Activated CD8-positive, alpha-beta memory T cell treated with anti-CD3 and anti-CD28 coated beads for 24 hours (primary cell): ENCODE measurements at regions not wholly inside any gene's neighbourhood (a gene's known extent, or its start where the extent isn't known, plus 50 kb on each side); places are given as distances from the start of the nearest gene placed in this dataset.

Experiments used
- DNase-seq: peaks from one replicate; pipeline ENCODE4 v3.0.0-alpha.2; 2020

GRCh38 chr17:34121311-34121710 lies 133.8 kb upstream of the CCL2 start:
- DNase-seq: no peak

- no peak for DNase-seq
These were observed 132.6 kb upstream of the CCL2 start for GRCh38 chr17:34122515-34122914.

- DNase-seq: no peak
These were observed 130.1 kb upstream of the CCL2 start for GRCh38 chr17:34125010-34125409.

GRCh38 chr17:34125921-34126320 lies 129.2 kb upstream of the CCL2 start:
- no peak for DNase-seq

- DNase-seq: no peak
These were observed 128.6 kb upstream of the CCL2 start for GRCh38 chr17:34126496-34126895.

- DNase-seq: no peak
These were observed 128.1 kb upstream of the CCL2 start for GRCh38 chr17:34126965-34127364.

- DNase-seq: no peak
These were observed 124.5 kb upstream of the CCL2 start for GRCh38 chr17:34130544-34130943.

GRCh38 chr17:34131386-34131785 lies 123.7 kb upstream of the CCL2 start:
- no peak for DNase-seq

- DNase-seq: no peak
These were observed 121.7 kb upstream of the CCL2 start for GRCh38 chr17:34133350-34133749.

- DNase-seq: no peak
These were observed 119.2 kb upstream of the CCL2 start for GRCh38 chr17:34135841-34136240.

- DNase-seq: no peak
These were observed 115.1 kb upstream of the CCL2 start for GRCh38 chr17:34140006-34140405.

GRCh38 chr17:34141590-34141989 lies 113.5 kb upstream of the CCL2 start:
- DNase-seq: no peak

- DNase-seq: no peak
These were observed 111.7 kb upstream of the CCL2 start for GRCh38 chr17:34143430-34143829.

GRCh38 chr17:34146440-34147043 lies 108.5 kb upstream of the CCL2 start:
- peak; percentile 70 for DNase-seq

GRCh38 chr17:34151102-34151501 lies 104.0 kb upstream of the CCL2 start:
- no peak for DNase-seq

- DNase-seq: no peak
These were observed 101.1 kb upstream of the CCL2 start for GRCh38 chr17:34153991-34154390.

- DNase-seq: no peak
These were observed 99.9 kb upstream of the CCL2 start for GRCh38 chr17:34154961-34155730.

GRCh38 chr17:34155947-34156346 lies 99.1 kb upstream of the CCL2 start:
- no peak for DNase-seq

- no peak for DNase-seq
These were observed 98.7 kb upstream of the CCL2 start for GRCh38 chr17:34156401-34156740.

- no peak for DNase-seq
These were observed 98.1 kb upstream of the CCL2 start for GRCh38 chr17:34156741-34157589.

- DNase-seq: no peak
These were observed 93.4 kb upstream of the CCL2 start for GRCh38 chr17:34161690-34162089.

- DNase-seq: no peak
These were observed 92.0 kb upstream of the CCL2 start for GRCh38 chr17:34163123-34163522.

- DNase-seq: no peak
These were observed 91.4 kb upstream of the CCL2 start for GRCh38 chr17:34163646-34164045.

- no peak for DNase-seq
These were observed 90.2 kb upstream of the CCL2 start for GRCh38 chr17:34164837-34165236.
